ENCODE measurements at regions not wholly inside any gene's neighbourhood (a gene's known extent, or its start where the extent isn't known, plus 50 kb on each side); places are given as distances from the start of the nearest gene placed in this dataset.

GRCh38 chr21:35732788-35733187 is 327.5 kb downstream of the SETD4 start:
- TF ChIP-seq CTCF (IDR thresholded peaks at IDR 0.05; ENCODE audit: low read depth, low read length, poor library complexity, severe bottlenecking): no peak
- TF ChIP-seq EZH2phosphoT487 (IDR thresholded peaks at IDR 0.05; ENCODE audit: borderline replicate concordance, low read length): no peak

All from DOHH2 (cell line).